ENCODE measurements at regions not wholly inside any gene's neighbourhood (a gene's known extent, or its start where the extent isn't known, plus 50 kb on each side); places are given as distances from the start of the nearest gene placed in this dataset.
"Not testable (repeated sequence)": the region's sequence is repeated elsewhere in the genome, so short reads cannot be mapped to it uniquely, and the experiment has no call there.

- H3K27me3 ChIP-seq (ENCODE audit: low read depth, low read length), result no peaks in the 10 kb centered on the region
- H3K36me3 ChIP-seq (replicated peaks; ENCODE audit: low read depth, low read length), result no peaks in the 10 kb centered on the region
- TF ChIP-seq EZH2phosphoT487 (IDR thresholded peaks at IDR 0.05; ENCODE audit: low read depth), result no peak
- TF ChIP-seq CTCF (IDR thresholded peaks at IDR 0.05; ENCODE audit: low read depth, low read length), result no peak
- no peaks in the 10 kb centered on the region for H3K4me1 ChIP-seq (ENCODE audit: low read length)
- H3K4me2 ChIP-seq (ENCODE audit: low read length), result no peak overlapping the region
- no peaks in the 10 kb centered on the region for H3K79me2 ChIP-seq (ENCODE audit: low read length)
- H3K9ac ChIP-seq (ENCODE audit: low read length), result no peak overlapping the region
- H2AFZ ChIP-seq (ENCODE audit: low read depth, low read length), result no peak overlapping the region
- H3K9me3 ChIP-seq (ENCODE audit: insufficient read depth, low read length), result no peaks in the 10 kb centered on the region
- H4K20me1 ChIP-seq (ENCODE audit: insufficient read depth, low read length), result no peaks in the 10 kb centered on the region
- H3K27ac ChIP-seq (ENCODE audit: low read length), result no peak overlapping the region
- no peak overlapping the region for H3K4me3 ChIP-seq (ENCODE audit: low read length)
Observed at GRCh38 chr10:35993591-35994515, 351.8 kb upstream of the FZD8 start.

- Histone ChIP-seq H4K20me1 (ENCODE audit: insufficient read depth, low read length) (no peaks in the 10 kb centered on the region), H3K36me3 (replicated peaks; ENCODE audit: low read depth, low read length) (no peaks in the 10 kb centered on the region), H3K79me2 (ENCODE audit: low read length) (no peaks in the 10 kb centered on the region), H3K4me2 (ENCODE audit: low read length) (no peak overlapping the region), H3K27ac (ENCODE audit: low read length) (no peak overlapping the region), H3K4me1 (ENCODE audit: low read length) (no peaks in the 10 kb centered on the region), H3K9ac (ENCODE audit: low read length) (no peak overlapping the region), H2AFZ (ENCODE audit: low read depth, low read length) (no peak overlapping the region), H3K9me3 (ENCODE audit: insufficient read depth, low read length) (no peaks in the 10 kb centered on the region), H3K4me3 (ENCODE audit: low read length) (no peak overlapping the region), H3K27me3 (ENCODE audit: low read depth, low read length) (no peaks in the 10 kb centered on the region)
- no peak for TF ChIP-seq EZH2phosphoT487 (IDR thresholded peaks at IDR 0.05; ENCODE audit: low read depth)
- no peak for TF ChIP-seq CTCF (IDR thresholded peaks at IDR 0.05; ENCODE audit: low read depth, low read length)
Observed at GRCh38 chr10:35992107-35992506, 350.0 kb upstream of the FZD8 start.

DNA sequence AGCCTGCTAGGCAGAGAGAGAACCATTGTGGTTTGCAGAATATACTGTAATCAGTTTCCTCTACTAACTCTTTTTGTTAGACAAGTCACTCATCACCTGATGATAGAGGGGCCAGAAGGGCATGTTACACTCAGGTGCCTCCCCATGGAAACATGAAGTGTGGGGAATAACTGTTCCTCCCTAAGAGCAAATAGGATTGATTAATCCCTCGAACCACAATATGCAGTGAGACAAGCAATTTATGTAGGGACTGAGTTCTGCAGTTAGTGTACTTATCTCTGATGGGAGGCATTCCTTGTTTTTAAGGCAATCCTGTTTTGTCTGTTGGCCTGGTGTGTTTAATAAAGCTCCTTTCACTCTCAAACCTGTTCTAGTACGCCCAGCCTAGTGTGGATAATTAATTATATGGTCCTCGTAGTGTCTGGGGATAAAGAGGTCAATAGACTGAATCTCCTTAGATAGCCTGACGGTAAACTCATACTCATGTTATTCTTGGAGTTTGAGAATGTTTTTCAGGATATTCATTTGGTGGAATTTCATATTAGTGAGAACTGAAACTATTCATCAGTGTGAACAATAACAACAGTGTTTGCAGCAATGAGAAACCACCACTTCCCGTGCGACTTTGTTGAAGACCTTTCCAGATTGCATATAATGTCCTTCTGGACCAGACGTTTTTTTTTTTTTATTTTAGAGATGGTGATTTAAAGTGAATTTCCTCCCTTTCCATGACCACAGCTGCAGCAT lies 344.8 kb upstream of the FZD8 start:
- Histone ChIP-seq H3K36me3 (replicated peaks; ENCODE audit: low read depth, low read length) (no peaks in the 10 kb centered on the region), H3K9me3 (ENCODE audit: insufficient read depth, low read length) (no peaks in the 10 kb centered on the region), H3K4me3 (ENCODE audit: low read length) (no peak overlapping the region), H3K79me2 (ENCODE audit: low read length) (no peaks in the 10 kb centered on the region), H3K27me3 (ENCODE audit: low read depth, low read length) (no peaks in the 10 kb centered on the region), H3K4me1 (ENCODE audit: low read length) (no peaks in the 10 kb centered on the region), H4K20me1 (ENCODE audit: insufficient read depth, low read length) (no peaks in the 10 kb centered on the region), H3K4me2 (ENCODE audit: low read length) (no peak overlapping the region), H2AFZ (ENCODE audit: low read depth, low read length) (no peak overlapping the region), H3K9ac (ENCODE audit: low read length) (no peak overlapping the region), H3K27ac (ENCODE audit: low read length) (no peak overlapping the region)
- TF ChIP-seq CTCF (IDR thresholded peaks at IDR 0.05; ENCODE audit: low read depth, low read length) (no peak), EZH2phosphoT487 (IDR thresholded peaks at IDR 0.05; ENCODE audit: low read depth) (no peak)

DNA sequence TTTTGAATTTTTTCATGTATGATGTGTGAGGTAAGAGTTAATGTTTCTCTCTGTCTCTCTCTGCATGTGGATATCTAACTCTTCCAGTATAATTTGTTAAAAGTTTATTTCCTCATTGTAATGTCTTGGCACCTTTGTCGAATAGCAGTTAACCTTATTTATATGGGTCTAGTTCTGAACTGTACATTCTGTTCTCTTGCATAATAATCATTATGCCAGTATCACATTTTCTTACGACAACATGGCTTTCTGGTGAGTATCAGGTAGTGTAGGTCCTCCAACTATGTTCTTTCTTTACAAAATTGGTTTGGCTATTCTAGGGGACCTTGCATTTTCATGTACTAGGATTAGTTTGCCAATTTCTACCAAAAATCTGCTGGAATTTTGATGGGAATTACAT lies 337.0 kb upstream of the FZD8 start:
- H3K27ac ChIP-seq (ENCODE audit: low read length), result no peak overlapping the region
- H3K9me3 ChIP-seq (ENCODE audit: insufficient read depth, low read length), result no peaks in the 10 kb centered on the region
- H3K27me3 ChIP-seq (ENCODE audit: low read depth, low read length), result no peaks in the 10 kb centered on the region

GRCh38 chr10:35973912-35974591 lies 332.0 kb upstream of the FZD8 start:
- H3K4me1 ChIP-seq (ENCODE audit: low read length); H4K20me1 ChIP-seq (ENCODE audit: insufficient read depth, low read length); H3K36me3 ChIP-seq (replicated peaks; ENCODE audit: low read depth, low read length); H3K27ac ChIP-seq (ENCODE audit: low read length); H3K4me2 ChIP-seq (ENCODE audit: low read length); H3K9me3 ChIP-seq (ENCODE audit: insufficient read depth, low read length); H3K79me2 ChIP-seq (ENCODE audit: low read length); H2AFZ ChIP-seq (ENCODE audit: low read depth, low read length); H3K9ac ChIP-seq (ENCODE audit: low read length); H3K4me3 ChIP-seq (ENCODE audit: low read length); H3K27me3 ChIP-seq (ENCODE audit: low read depth, low read length): not testable (repeated sequence)

More for the DNA sequence above, 337.0 kb upstream of the FZD8 start:
- H3K4me2 ChIP-seq (ENCODE audit: low read length), result no peak overlapping the region
- no peak overlapping the region for H3K9ac ChIP-seq (ENCODE audit: low read length)
- H2AFZ ChIP-seq (ENCODE audit: low read depth, low read length), result no peak overlapping the region
- no peak for TF ChIP-seq EZH2phosphoT487 (IDR thresholded peaks at IDR 0.05; ENCODE audit: low read depth)
- TF ChIP-seq CTCF (IDR thresholded peaks at IDR 0.05; ENCODE audit: low read depth, low read length), result no peak
- H3K36me3 ChIP-seq (replicated peaks; ENCODE audit: low read depth, low read length), result no peaks in the 10 kb centered on the region
- no peak overlapping the region for H3K4me3 ChIP-seq (ENCODE audit: low read length)
- peaks cover 9% of the 10 kb centered on the region; the same call in 1 of the 2 replicates for H3K4me1 ChIP-seq (ENCODE audit: low read length)
- H4K20me1 ChIP-seq (ENCODE audit: insufficient read depth, low read length), result no peaks in the 10 kb centered on the region
- H3K79me2 ChIP-seq (ENCODE audit: low read length), result no peaks in the 10 kb centered on the region

Measured in OCI-LY3 (cell line).